T47D (cell line): ENCODE measurements at regions not wholly inside any gene's neighbourhood (a gene's known extent, or its start where the extent isn't known, plus 50 kb on each side); places are given as distances from the start of the nearest gene placed in this dataset.

ENCODE experiments used
- DNase-seq, 2 experiments: peaks; one replicate each; pipeline versions ENCODE4 v3.0.0 to v3.0.0-alpha.2; 2011 to 2012; ENCODE audit warnings: low read depth in 1 of 2, low spot score in 1 of 2
- JUND ChIP-seq: IDR thresholded peaks from 2 replicates; pipeline ENCODE4 v1.6.1; 2012; ENCODE audit warnings: low read depth
- in situ Hi-C: cut with HindIII; loops from 2 replicates; pipeline ENCODE4 v1.10.0; 2016; ENCODE audit warnings: low sequenced_read_pairs, low pct_unique_long_range_greater_than_20kb

GRCh38 chr7:45235905-45236304 lies 78.3 kb downstream of the RAMP3 start:
- TF ChIP-seq JUND = no peak
- no peak for DNase-seq
- in situ Hi-C loops = no loop called here

GRCh38 chr7:45236666-45237065 lies 79.1 kb downstream of the RAMP3 start:
- in situ Hi-C loops = no loop called here
- DNase-seq = peak in 1 of 2 experiments; percentile 25
- no peak for TF ChIP-seq JUND

GRCh38 chr7:45237788-45238461 lies 80.3 kb downstream of the RAMP3 start:
- DNase-seq = no peak
- no peak for TF ChIP-seq JUND
- in situ Hi-C loops = no loop called here

- in situ Hi-C loops = no loop called here
- no peak for TF ChIP-seq JUND
These were observed 81.2 kb downstream of the RAMP3 start for GRCh38 chr7:45238806-45239205.

GRCh38 chr7:45239486-45239885 lies 81.9 kb downstream of the RAMP3 start:
- DNase-seq = peak in 1 of 2 experiments; percentile 22
- in situ Hi-C loops = no loop called here
- no peak for TF ChIP-seq JUND

More at GRCh38 chr7:45238806-45239205, 81.2 kb downstream of the RAMP3 start:
- no peak for DNase-seq

GRCh38 chr7:45240273-45240771 lies 82.7 kb downstream of the RAMP3 start:
- no peak for DNase-seq
- no peak for TF ChIP-seq JUND
- in situ Hi-C loops = no loop called here

- DNase-seq = no peak
- TF ChIP-seq JUND = no peak
- in situ Hi-C loops = no loop called here
These were observed 83.3 kb downstream of the RAMP3 start for GRCh38 chr7:45240926-45241325.

- no peak for TF ChIP-seq JUND
- in situ Hi-C loops = no loop called here
- no peak for DNase-seq
These were observed 83.9 kb downstream of the RAMP3 start for GRCh38 chr7:45241339-45242109.

GRCh38 chr7:45242261-45242660 lies 84.7 kb downstream of the RAMP3 start:
- in situ Hi-C loops = no loop called here
- no peak for DNase-seq
- no peak for TF ChIP-seq JUND

- peak in 1 of 2 experiments; percentile 29 for DNase-seq
- no peak for TF ChIP-seq JUND
- in situ Hi-C loops = no loop called here
These were observed 85.1 kb downstream of the RAMP3 start for GRCh38 chr7:45242698-45243097.

- no peak for DNase-seq
- in situ Hi-C loops = no loop called here
- no peak for TF ChIP-seq JUND
These were observed 87.4 kb downstream of the RAMP3 start for GRCh38 chr7:45244981-45245380.

GRCh38 chr7:45246339-45246738 lies 88.7 kb downstream of the RAMP3 start:
- in situ Hi-C loops = no loop called here
- DNase-seq = no peak
- no peak for TF ChIP-seq JUND

- no peak for TF ChIP-seq JUND
- in situ Hi-C loops = no loop called here
- no peak for DNase-seq
These were observed 94.7 kb downstream of the RAMP3 start for GRCh38 chr7:45252248-45252647.
